ENCODE measurements at regions not wholly inside any gene's neighbourhood (a gene's known extent, or its start where the extent isn't known, plus 50 kb on each side); places are given as distances from the start of the nearest gene placed in this dataset.

GRCh38 chr12:68102731-68103130 lies 56.8 kb downstream of the IFNG start:
- DNase-seq (ENCODE audit: insufficient read length, low spot score) (no peak), FAIRE-seq (no peak)

DNA sequence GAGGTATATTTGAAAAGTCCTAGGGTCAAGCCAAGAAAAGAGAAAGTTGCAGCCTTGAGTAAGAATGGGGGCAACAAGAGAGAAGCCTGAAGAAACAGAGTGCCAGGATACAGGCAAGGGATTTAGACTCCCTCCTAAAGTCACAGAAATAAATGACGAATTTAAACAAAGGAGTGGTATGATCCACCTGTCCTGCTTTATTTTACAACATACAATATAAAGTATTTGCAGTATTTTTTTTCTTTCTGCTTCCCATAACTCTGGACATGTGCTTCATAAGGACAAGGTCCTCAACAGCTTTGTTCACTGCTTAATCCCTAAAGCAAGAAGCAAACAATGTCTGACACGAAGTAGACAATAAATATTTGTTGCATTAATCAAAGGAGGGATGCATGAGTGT lies 57.4 kb downstream of the IFNG start:
- DNase-seq (ENCODE audit: insufficient read length, low spot score) (no peak), FAIRE-seq (no peak)

- no peak for FAIRE-seq
- no peak for DNase-seq (ENCODE audit: insufficient read length, low spot score)
Observed at GRCh38 chr12:68100241-68100640, 59.3 kb downstream of the IFNG start.

GRCh38 chr12:68098939-68099338 lies 60.6 kb downstream of the IFNG start:
- no peak for DNase-seq (ENCODE audit: insufficient read length, low spot score)
- no peak for FAIRE-seq

DNA sequence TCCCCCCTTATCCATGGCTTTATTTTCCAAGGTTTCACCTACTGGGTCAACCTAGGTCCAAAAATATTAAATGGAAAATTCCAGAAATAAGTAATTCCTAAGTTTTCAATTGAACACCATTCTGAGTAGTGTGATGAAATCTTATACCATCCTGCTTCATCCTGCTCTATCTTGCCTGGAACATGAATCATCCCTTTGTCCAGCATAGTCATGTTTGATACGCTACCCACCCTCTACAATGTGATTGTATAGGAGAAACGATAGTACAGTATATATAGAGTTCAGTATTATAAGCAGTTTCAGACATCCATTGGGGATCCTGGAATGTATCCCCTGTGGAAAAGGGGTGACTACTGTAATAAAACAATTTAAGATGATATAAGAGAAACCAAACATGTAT lies 62.2 kb downstream of the IFNG start:
- no peak for FAIRE-seq
- no peak for DNase-seq (ENCODE audit: insufficient read length, low spot score)

- FAIRE-seq (no peak), DNase-seq (ENCODE audit: insufficient read length, low spot score) (no peak)
Observed at GRCh38 chr12:68094645-68095395, 64.7 kb downstream of the IFNG start.

DNA sequence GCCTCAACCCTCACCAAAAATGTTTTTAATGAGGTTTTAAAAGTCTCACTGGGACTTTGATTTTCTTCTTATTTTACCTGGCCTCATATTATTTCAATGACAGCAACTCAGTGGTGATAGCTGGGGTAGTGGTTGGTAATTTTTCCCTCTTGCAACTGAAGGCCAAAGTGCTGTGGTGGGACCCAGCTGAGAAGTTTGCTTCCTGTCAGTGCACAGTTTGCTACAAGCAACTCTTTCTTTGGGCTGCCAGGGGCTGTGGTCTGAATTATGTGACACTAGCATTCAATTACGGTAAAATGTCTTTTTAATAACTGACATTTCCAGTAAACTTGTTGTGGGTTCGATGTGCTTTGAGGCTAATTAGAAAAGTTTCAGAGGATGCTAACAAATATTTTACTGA lies 65.3 kb downstream of the IFNG start:
- FAIRE-seq (no peak), DNase-seq (ENCODE audit: insufficient read length, low spot score) (no peak)

GRCh38 chr12:68092976-68093375 lies 66.6 kb downstream of the IFNG start:
- no peak for DNase-seq (ENCODE audit: insufficient read length, low spot score)
- no peak for FAIRE-seq

DNA sequence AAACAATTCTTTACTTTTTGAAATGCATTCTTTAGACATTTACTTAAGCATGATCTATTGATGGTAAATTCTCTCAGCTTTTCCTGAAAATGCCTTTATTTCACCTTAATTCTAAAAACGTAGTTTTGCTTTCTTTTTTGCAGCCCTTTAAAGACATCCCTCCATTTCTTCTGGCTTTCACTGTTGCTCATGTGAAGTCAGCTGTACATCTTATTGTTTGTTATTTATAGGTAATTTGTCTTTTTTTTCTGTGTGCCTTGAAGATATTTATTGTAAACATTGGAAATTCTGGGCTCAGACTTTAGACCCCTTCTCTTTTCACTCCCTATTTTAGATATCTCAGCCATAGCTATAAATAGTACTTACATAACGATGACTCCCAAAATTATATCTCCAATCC lies 70.4 kb downstream of the IFNG start:
- peak; percentile 11 for FAIRE-seq
- DNase-seq (ENCODE audit: insufficient read length, low spot score): no peak

GRCh38 chr12:68086019-68086603 lies 73.4 kb downstream of the IFNG start:
- FAIRE-seq (no peak), DNase-seq (ENCODE audit: insufficient read length, low spot score) (no peak)

GRCh38 chr12:68081561-68081960 lies 78.0 kb downstream of the IFNG start:
- no peak for DNase-seq (ENCODE audit: insufficient read length, low spot score)
- FAIRE-seq: no peak

DNA sequence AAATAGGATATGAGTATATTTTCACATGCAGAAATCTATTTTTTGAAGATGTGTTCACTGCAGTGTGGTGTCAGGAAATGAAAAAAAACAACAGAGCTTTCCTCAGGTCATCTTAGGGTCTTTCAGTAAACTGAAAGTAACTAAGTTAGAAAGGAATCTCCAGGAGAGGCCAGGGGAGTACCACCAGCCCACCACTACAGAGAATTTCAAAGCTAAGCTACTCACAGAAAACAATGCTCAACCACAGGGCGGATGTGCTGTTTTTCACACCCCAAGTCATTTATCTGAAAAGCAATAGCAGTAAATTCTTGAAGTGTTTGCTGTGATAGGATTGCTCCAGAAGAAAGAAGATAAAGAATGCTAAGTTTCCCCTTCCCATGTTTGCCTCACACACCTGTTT lies 79.0 kb downstream of the IFNG start:
- no peak for FAIRE-seq

DNA sequence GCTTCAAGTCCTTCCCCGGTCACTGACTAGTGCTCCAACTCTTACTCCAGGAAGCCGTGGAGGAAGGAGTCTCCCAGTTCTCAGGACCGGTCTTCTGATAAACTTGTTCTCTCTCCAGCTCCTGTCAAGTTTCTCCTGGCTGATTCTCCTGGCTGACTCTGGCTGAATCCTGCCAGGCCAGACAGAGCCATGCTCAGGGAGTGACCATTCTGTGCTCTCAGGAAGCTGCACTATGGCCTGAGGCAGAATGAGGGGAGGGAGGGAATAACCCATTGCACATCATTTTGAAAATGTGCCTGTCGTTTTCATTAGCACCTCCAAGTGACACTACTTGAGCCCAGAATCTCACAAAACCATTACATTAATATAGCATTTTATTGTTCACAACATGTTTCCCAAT lies 80.8 kb downstream of the IFNG start:
- FAIRE-seq: no peak

More for the DNA sequence above, 79.0 kb downstream of the IFNG start:
- DNase-seq (ENCODE audit: insufficient read length, low spot score): no peak

GRCh38 chr12:68075416-68075815 lies 84.1 kb downstream of the IFNG start:
- FAIRE-seq (no peak), DNase-seq (ENCODE audit: insufficient read length, low spot score) (no peak)

More for the DNA sequence above, 80.8 kb downstream of the IFNG start:
- DNase-seq (ENCODE audit: insufficient read length, low spot score): no peak

GRCh38 chr12:68074306-68075027 lies 85.1 kb downstream of the IFNG start:
- no peak for DNase-seq (ENCODE audit: insufficient read length, low spot score)
- FAIRE-seq: no peak

DNA sequence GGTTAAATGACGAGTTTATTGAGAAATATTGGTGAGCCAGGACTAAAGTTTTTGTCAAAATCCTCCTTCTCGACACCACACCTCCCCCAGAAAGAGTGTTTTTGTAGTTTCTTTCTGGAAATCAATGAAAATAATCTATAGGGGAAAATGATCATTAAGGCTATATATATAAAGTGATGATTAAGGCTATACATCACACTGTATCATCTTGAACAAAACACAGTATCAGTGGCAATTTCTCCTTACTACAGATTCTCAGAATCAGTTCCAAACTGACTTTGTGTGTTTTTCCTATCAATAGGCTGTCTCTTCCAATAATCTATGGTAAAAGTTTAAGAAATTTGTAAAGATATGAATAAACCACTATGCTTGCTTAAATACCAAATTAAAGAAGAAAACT lies 81.7 kb downstream of the IFNG-AS1 start:
- no peak for DNase-seq (ENCODE audit: insufficient read length, low spot score)
- FAIRE-seq: no peak

All from GM19239 (cell line).